GM18868 (cell line): ENCODE measurements at regions not wholly inside any gene's neighbourhood (a gene's known extent, or its start where the extent isn't known, plus 50 kb on each side); places are given as distances from the start of the nearest gene placed in this dataset.
"Not testable (repeated sequence)": the region's sequence is repeated elsewhere in the genome, so short reads cannot be mapped to it uniquely, and the experiment has no call there.

Experiments used
- ATAC-seq: cut with Tn5 transposase; IDR thresholded peaks from one replicate; pipeline ENCODE4 v1.9.1; 2021; ENCODE audit warnings: mild to moderate bottlenecking, moderate library complexity; ENCODE audit not compliant: unreplicated experiment

GRCh38 chr14:24744641-24745040 is 110.7 kb upstream of the GZMB start:
- ATAC-seq: no peak

- no peak for ATAC-seq
These were observed 107.9 kb upstream of the GZMB start for GRCh38 chr14:24741871-24742270.

- no peak for ATAC-seq
These were observed 102.1 kb upstream of the GZMB start for GRCh38 chr14:24735984-24736630.

GRCh38 chr14:24734917-24735500 is 101.0 kb upstream of the GZMB start:
- peak; percentile 63 for ATAC-seq

- ATAC-seq: no peak
These were observed 92.5 kb upstream of the GZMB start for GRCh38 chr14:24726480-24726879.

- no peak for ATAC-seq
These were observed 91.3 kb upstream of the GZMB start for GRCh38 chr14:24725311-24725710.

GRCh38 chr14:24721775-24722174 is 87.8 kb upstream of the GZMB start:
- ATAC-seq: no peak

GRCh38 chr14:24715239-24715638 is 81.2 kb upstream of the GZMB start:
- ATAC-seq: no peak

GRCh38 chr14:24713404-24713803 is 79.4 kb upstream of the GZMB start:
- ATAC-seq: peak; percentile 54

GRCh38 chr14:24712909-24713308 is 78.9 kb upstream of the GZMB start:
- no peak for ATAC-seq

GRCh38 chr14:24712374-24712773 is 78.4 kb upstream of the GZMB start:
- ATAC-seq: no peak

- ATAC-seq: peak; percentile 28
These were observed 76.6 kb upstream of the GZMB start for GRCh38 chr14:24710403-24711112.

- no peak for ATAC-seq
These were observed 74.7 kb upstream of the GZMB start for GRCh38 chr14:24708684-24709083.

GRCh38 chr14:24706351-24706750 is 72.4 kb upstream of the GZMB start:
- no peak for ATAC-seq

- ATAC-seq: peak; percentile 94
These were observed 71.8 kb upstream of the GZMB start for GRCh38 chr14:24705840-24706239.

GRCh38 chr14:24701062-24701461 is 67.1 kb upstream of the GZMB start:
- ATAC-seq: no peak

GRCh38 chr14:24700511-24700910 is 66.5 kb upstream of the GZMB start:
- ATAC-seq: peak; percentile 33

GRCh38 chr14:24699052-24699451 is 65.1 kb upstream of the GZMB start:
- peak; percentile 59 for ATAC-seq

GRCh38 chr14:24696280-24696920 is 62.4 kb upstream of the GZMB start:
- not testable (repeated sequence) for ATAC-seq

- ATAC-seq: peak; percentile 47
These were observed 61.6 kb upstream of the GZMB start for GRCh38 chr14:24695265-24696241.

- no peak for ATAC-seq
These were observed 60.7 kb upstream of the GZMB start for GRCh38 chr14:24694680-24695079.
